ENCODE measurements at regions not wholly inside any gene's neighbourhood (a gene's known extent, or its start where the extent isn't known, plus 50 kb on each side); places are given as distances from the start of the nearest gene placed in this dataset.
A peak's percentile ranks its signal among the peaks of the same experiment; 100 is the strongest.

DNA sequence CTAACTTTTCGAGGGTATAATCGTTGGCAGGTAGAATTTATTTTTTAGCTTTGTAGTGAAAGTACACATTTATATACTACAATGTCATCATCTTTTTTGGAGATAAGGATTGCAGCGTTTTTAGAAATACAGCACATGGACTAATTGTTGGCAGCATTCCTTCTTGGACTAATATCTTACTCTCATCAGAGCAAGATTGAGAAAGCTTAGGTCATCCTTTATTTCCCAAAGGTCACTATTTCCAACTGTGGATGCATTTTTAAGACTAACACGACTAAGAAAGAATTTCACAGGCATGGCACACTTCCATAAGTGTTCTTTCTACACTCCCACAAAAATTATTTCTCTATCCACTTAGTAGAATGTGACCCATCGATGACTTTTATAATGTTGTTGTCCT, 732.3 kb downstream of the NCAM2 start:
- DNase-seq = peak; percentile 44

DNA sequence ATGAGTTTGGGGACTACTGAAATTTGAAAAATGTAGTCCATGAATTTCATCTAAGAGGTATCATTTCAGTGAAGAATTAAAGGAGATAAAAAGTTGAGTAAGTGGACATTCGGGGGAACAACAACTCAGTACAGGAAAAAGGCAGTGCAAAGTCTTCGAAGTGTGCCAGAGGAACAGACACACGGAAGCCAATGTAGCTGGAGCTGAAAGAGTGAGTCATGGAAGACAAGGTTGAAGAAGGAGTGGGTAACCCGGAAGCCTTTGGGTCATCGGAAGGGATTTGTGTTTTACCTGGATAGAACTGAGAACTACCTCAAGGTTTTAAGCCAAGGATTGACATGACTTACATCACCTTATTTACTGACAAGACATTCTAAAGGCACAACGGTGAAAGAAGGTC, 733.4 kb downstream of the NCAM2 start:
- peak; percentile 79 for DNase-seq

DNA sequence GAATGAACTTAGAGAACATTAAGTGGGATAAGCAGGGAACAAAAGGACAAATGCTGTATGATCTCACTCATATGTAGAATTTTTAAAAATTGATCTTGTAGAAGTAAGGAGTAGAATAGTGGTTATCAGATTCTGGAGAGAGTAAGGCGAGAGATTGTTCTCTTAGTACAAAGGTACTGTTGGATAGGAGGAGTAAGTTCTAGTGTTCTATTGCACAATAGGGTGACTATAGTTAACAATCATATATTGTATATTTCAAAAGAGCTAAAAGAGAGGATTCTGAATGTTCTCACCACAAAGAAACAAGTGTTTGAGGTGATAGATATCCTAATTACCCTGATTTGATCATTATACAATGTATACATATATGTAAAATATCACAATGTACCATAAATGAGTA, 735.9 kb downstream of the NCAM2 start:
- DNase-seq = peak; percentile 77

DNA sequence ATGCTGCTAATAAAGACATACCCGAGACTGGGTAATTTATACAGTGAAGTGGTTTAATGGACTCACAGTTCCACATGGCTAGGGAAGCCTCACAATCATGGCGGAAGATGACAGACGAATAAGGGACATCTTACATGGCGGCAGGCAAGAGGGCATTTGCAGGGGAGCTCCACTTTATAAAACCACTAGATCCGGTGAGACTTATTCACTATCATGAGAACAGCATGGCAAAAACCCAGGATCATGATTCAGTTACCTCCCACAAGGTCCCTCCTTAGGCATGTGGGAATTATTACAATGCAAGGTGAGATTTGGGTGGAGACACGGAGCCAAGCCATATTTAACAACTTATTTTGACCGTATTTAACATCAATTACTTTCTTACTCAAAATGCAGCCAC, 739.0 kb downstream of the NCAM2 start:
- DNase-seq = peak; percentile 96

- DNase-seq = peak; percentile 64
Measured at GRCh38 chr21:21740207-21740606, 742.0 kb downstream of the NCAM2 start.

DNA sequence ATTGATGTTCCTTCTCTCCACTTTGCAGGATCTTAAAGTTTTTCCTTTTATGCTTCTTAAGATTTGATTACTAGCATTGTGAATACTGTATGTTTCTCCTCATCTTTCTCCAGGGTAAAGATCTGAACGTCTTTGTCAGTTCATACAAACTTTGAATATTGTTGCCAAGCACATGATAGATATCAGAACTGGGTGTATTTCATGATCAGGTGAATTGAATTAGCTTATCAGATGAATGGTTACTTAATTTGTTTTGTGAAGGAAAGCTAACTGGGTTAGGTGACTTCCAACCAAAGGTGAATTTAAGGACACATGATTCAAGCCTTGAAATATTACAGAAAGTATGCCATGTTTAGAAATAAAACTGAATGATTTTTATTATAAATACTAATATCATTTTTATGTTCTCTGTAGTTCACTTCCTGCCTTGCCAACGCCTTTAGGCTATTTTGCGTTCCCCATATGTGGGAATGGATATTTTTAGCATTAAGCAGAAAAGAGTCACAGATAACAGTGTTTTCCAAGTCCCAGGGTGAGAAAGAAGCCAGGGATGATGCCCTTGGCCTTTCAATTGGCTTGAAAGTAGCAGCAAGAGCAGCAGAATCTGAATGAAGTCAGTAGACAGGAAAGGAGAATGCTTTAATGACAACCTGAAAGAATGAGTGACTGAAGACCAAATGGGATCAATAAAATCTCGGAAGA, 752.1 kb downstream of the NCAM2 start:
- DNase-seq = no peak

GRCh38 chr21:21751286-21751685, 753.1 kb downstream of the NCAM2 start:
- no peak for DNase-seq

DNA sequence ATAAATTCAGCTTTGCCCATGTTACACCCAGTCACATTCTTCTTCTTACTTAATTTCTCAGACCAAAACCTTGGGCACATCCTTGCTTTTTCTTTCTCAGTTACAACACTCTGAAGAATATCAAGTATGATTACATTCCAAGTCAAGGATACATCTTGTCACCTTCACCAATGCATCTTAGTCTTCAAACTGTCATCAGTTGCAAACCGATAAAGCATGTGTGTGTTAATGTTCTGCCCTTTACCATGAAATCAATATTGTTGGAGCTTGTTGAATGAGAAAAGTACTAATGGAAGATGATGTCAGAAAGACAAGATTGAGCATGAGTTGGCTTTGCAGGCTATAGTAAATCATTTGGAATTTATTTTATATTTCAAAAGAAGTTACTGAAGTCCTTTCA, 764.6 kb downstream of the NCAM2 start:
- no peak for DNase-seq

GRCh38 chr21:21764281-21764680, 766.1 kb downstream of the NCAM2 start:
- no peak for DNase-seq

DNA sequence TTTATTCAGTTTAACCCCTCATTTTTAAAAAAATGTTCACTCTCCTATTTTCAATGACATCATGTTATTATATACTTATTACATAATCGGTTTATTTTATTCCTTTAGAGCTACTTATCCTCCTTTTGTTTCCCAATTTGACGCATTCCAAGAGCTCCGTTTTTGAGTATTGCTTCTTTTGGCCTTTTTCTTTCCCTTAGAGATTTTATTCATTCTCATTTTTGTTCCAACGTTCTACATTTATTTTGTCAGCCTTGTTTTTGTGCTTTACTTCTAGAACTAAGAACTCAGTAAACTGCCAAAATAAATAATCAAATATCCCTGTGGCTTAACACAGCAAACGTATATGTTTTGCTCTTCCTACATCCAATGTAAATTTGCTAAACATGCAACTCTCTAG, 769.1 kb downstream of the NCAM2 start:
- DNase-seq = no peak

GRCh38 chr21:21788591-21788990, 790.4 kb downstream of the NCAM2 start:
- DNase-seq = no peak

- no peak for DNase-seq
Measured at GRCh38 chr21:21801921-21802320, 803.7 kb downstream of the NCAM2 start.

GRCh38 chr21:21806711-21807597, 808.7 kb downstream of the NCAM2 start:
- DNase-seq = no peak

DNA sequence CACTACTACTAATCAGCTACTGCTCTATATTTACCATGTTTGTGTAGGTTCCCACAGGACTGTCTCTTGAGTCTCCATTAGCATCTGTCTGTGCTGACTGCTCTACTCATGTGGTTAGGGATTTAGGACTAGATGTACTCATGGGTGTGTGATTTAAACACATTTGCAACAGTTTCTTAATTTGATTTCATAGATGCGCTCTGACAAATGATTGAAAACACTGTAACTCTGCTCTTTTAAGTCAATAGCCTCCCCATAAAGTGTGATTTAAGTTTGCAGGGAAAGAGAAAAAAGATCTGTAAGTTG, 809.3 kb downstream of the NCAM2 start:
- no peak for DNase-seq

- no peak for DNase-seq
Measured at GRCh38 chr21:21813289-21813688, 815.1 kb downstream of the NCAM2 start.

DNA sequence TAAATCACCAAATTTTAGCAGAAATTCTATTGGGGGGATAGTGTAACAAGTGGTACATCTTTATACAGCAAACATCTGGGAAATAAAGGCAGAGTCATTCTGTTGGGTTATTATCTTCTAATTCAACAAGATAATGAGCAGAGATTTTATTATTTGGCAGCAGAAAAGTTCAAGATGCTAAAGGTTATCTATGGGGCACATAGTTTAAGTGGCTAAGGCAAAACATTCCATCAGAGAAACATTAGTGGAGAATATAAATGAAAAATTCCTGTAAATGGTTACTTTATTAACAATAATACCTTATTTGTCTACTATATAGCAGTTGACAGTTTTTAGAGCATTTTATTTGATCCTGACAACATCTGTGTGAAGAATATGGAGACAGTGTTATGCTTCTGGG, 815.7 kb downstream of the NCAM2 start:
- DNase-seq = no peak

GRCh38 chr21:21816778-21817177, 818.6 kb downstream of the NCAM2 start:
- DNase-seq = no peak

DNA sequence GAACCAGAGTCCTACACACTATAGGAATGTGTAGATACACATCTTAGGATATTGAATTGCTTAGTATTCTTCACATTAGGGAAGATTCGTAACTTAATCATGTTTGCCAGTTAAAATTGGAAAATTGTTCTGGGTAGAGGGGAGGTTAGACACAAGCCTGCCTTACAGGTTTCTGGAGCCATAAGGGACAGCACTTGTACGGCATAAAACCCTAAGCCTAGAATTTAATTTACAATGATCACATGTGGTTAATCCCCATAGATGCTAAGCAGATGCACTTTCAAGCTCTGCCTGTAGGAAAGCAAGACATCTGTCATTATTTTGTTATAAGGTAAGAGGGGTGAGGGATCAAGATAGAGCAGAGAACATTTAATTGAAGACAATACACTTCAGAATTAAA, 820.7 kb downstream of the NCAM2 start:
- no peak for DNase-seq

- DNase-seq = no peak
Measured at GRCh38 chr21:21828130-21828529, 829.9 kb downstream of the NCAM2 start.

DNA sequence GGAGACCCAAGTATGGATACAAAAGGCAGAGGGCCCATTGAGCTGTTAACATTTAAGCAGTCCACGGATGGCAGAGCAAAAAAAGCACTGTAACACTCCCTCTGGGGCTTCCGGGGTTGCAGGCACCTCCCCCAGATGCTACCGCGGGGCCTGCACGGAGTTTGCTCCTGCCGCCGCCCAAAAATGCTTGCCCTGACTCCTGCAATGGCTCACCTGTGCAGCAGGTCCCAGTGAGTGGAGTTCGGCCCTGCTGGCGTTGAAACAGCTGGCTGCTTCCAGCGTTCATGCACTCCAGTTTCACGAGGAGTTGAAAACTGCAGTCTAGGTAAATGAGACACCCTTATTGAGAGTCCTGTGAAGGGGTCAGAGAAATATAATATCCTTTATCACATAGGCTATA, 832.8 kb downstream of the NCAM2 start:
- no peak for DNase-seq

DNA sequence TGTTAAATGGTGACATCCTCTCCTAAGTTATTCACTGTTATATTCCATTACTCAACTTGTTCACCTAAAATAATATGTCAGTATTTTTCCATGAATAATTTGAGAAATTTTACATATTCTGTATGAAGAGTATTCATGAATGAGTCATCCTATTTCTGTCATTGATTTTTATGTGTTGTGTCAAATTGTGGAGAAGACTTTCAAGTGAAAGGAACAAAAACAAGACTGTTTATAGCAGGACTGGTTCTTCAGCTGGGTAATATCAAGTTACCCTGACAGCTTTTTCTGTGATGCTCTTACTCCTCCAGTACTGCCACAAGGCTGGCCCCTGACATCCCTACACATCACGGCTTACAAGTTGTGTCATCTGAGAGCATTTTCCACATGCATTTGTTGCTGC, 847.7 kb downstream of the NCAM2 start:
- no peak for DNase-seq

DNA sequence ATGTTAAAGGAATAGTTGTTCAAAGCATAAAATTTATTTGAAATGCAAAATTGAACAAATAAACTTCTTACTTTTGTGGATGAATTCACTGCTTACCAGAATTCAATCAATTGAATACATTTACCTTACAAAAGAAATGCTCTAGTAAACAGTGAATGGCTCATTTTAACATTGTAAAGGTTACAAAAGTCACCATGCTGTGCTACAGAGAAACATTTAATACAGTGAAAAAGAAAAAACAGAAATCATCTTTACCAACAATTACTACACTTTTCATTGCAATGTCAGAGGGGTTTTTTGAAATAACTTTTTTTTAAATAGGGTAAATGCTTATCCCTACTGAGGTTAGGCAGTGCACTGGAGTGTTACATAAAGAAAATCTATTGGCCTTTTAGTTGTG, 853.0 kb downstream of the NCAM2 start:
- DNase-seq = no peak

DNA sequence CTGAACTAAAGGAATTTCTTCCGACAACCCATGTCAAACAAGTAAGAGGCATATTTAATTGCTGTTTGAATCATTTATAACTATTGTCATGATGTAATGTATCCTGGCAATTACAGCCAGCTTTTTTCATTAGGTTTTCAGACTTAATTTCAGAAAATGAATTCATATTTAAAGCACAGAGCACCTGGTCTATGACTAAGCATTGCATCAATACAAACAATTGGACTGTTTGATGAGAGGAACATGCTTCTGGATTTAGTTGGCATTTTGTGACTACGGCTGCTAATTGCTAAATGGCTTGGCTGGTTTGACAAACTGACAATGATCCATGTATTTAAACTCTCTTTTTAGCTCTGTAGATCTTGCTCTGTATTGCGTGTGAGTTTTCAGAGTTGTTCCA, 853.4 kb downstream of the NCAM2 start:
- no peak for DNase-seq

GRCh38 chr21:21858502-21859334, 860.5 kb downstream of the NCAM2 start:
- no peak for DNase-seq

Measured in NCI-H2227 treated with DMSO at 0.1 percent for 48 hours (cell line).